H1 (cell line): ENCODE measurements at regions not wholly inside any gene's neighbourhood (a gene's known extent, or its start where the extent isn't known, plus 50 kb on each side); places are given as distances from the start of the nearest gene placed in this dataset.

ENCODE experiments used
- POLR2A ChIP-seq, 2 experiments: IDR thresholded peaks; 1 replicate in 1 of 2; 2 replicates in 1 of 2; pipeline ENCODE4 v1.6.1; 2011; ENCODE audit warnings: low read depth in 2 of 2, low read length in 2 of 2, mild to moderate bottlenecking in 2 of 2; ENCODE audit errors: control extremely low read depth in 1 of 2
- POLR2AphosphoS5 ChIP-seq: IDR thresholded peaks from 2 replicates; pipeline ENCODE4 v1.6.1; 2011; ENCODE audit warnings: low read depth, low read length
- SUZ12 ChIP-seq: fragments of 200-600 bp; sonication (generic); IDR thresholded peaks from 2 replicates; pipeline ENCODE4 v1.6.1; 2012; ENCODE audit warnings: mild to moderate bottlenecking, inconsistent platforms, low read length, moderate library complexity, mixed read lengths
- TAF1 ChIP-seq: IDR thresholded peaks from 2 replicates; pipeline ENCODE4 v1.6.1; 2011; ENCODE audit warnings: mild to moderate bottlenecking, low read depth, low read length
- USF2 ChIP-seq: IDR thresholded peaks from 2 replicates; pipeline ENCODE4 v1.6.1; 2011; ENCODE audit warnings: low read length, improper control_type of control experiment
- TF ChIP-seq, protein P1 (sequence below): IDR thresholded peaks from 2 replicates; pipeline ENCODE4 v1.6.1; 2011; ENCODE audit warnings: low read depth, mild to moderate bottlenecking, low read length; ENCODE audit not compliant: insufficient read depth
- TF ChIP-seq, protein P2 (sequence below), 3 experiments: IDR thresholded peaks; 1 replicate in 2 of 3; 2 replicates in 1 of 3; pipeline versions ENCODE4 v1.5.1 to v1.6.1; 2011; ENCODE audit warnings: low read length in 3 of 3, mild to moderate bottlenecking in 3 of 3, inconsistent platforms in 2 of 3, low read depth in 1 of 3, moderate library complexity in 1 of 3; ENCODE audit not compliant: insufficient read depth in 1 of 3; ENCODE audit errors: control extremely low read depth in 1 of 3

GRCh38 chrX:8864161-8864560 is 63.0 kb upstream of the FAM9A start:
- TF ChIP-seq, protein P1, sequence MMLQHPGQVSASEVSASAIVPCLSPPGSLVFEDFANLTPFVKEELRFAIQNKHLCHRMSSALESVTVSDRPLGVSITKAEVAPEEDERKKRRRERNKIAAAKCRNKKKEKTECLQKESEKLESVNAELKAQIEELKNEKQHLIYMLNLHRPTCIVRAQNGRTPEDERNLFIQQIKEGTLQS, result no peak
- TF ChIP-seq, protein P2, sequence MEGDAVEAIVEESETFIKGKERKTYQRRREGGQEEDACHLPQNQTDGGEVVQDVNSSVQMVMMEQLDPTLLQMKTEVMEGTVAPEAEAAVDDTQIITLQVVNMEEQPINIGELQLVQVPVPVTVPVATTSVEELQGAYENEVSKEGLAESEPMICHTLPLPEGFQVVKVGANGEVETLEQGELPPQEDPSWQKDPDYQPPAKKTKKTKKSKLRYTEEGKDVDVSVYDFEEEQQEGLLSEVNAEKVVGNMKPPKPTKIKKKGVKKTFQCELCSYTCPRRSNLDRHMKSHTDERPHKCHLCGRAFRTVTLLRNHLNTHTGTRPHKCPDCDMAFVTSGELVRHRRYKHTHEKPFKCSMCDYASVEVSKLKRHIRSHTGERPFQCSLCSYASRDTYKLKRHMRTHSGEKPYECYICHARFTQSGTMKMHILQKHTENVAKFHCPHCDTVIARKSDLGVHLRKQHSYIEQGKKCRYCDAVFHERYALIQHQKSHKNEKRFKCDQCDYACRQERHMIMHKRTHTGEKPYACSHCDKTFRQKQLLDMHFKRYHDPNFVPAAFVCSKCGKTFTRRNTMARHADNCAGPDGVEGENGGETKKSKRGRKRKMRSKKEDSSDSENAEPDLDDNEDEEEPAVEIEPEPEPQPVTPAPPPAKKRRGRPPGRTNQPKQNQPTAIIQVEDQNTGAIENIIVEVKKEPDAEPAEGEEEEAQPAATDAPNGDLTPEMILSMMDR (IDR thresholded peaks at IDR 0.05; ENCODE audit: control extremely low read depth in 1 of 3, insufficient read depth in 1 of 3, low read depth in 1 of 3, low read length in 3 of 3), result no peak
- TF ChIP-seq TAF1 (no peak), SUZ12 (no peak), POLR2AphosphoS5 (no peak), POLR2A (IDR thresholded peaks at IDR 0.05; ENCODE audit: control extremely low read depth in 1 of 2, low read depth in 2 of 2, low read length in 2 of 2) (no peak), USF2 (no peak)
